ENCODE measurements at regions not wholly inside any gene's neighbourhood (a gene's known extent, or its start where the extent isn't known, plus 50 kb on each side); places are given as distances from the start of the nearest gene placed in this dataset.

DNA sequence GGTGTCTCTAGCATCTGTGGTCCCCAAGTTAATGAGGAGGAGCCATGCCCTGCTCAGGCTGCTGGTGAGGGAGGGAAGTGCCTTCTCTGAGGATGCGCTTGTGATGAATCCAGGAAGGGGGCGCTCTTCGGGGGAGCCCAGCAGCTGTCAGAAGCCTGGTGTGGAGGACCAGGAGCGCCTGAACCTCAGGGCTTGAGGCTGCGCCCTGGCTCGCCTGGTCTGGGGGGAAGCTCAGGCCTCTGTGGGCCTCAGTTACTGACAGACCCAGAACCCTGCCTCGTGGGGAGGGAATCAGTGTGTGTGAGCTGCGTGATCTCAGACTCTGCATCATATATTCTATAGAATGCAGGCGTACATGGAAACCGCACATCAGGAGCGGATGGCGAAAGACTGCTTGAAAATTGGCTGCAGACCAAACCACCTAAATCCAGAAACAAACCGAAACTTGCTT, 126.1 kb downstream of the SEC14L1 start:
- DNase-seq, result no peak

DNA sequence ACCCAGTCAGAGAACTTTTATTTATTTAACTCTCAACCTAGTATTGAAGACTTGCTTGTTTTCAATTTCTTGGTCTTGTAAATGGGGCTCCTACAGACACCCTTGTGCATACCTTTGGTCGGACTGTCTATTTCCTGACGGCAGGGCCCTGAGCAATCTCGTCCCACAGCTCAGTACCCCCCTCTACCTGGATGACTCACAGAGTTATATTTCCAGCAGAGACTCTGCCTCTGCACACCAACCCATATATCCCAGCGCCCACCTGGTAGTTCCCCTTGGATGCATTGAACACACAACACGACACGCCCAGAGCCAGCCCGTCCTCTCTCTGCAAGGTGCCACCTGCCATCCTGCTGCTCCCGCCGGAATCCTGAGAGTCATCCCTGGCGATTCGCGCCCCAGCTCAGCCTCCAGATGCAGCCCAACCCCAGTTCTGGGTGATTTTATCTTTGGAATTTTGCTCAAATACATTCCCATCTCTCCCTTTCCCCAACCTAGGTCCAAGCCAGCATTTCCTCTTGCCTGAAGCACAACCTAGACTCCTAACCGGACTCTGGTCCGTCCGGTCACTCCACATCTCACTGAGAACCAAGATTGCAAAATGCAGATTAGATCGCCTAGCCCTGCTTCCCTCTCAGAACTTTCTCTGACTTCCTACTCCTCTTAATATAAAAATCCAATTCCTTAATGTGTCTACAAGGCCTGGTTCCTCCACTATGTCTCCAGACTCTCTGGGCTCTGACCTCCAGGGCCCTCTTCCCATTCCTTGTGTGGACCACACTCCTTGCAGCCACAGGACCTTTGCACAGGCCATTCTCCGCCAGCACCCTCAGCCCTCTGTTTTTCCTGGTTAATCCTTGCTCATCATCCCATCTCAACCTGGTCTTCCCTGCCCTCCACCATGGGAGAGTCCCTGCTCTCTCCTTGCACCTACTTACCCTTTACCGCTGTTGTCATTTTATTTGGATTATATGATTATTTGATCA, 129.2 kb downstream of the SEC14L1 start:
- no peak for DNase-seq

DNA sequence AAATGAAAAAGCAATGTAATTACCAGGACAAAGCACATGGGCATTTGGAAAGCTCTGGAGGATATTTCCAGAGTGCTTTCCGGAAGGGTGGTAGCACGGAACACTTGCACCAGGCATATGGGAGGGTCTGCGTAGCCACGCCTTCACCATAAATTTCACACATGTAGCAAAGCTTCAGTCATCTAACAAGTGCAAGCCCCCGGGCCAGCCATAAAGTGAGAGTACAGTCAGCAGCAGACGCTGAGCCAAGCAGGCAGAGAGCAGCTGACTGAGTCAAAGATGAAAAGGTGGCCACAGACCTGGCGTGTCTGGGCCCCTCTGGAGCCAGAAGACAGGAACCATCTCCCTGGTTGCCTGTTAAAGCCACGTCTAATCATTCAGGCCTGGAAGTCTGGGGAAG, 130.6 kb downstream of the SEC14L1 start:
- no peak for DNase-seq

DNA sequence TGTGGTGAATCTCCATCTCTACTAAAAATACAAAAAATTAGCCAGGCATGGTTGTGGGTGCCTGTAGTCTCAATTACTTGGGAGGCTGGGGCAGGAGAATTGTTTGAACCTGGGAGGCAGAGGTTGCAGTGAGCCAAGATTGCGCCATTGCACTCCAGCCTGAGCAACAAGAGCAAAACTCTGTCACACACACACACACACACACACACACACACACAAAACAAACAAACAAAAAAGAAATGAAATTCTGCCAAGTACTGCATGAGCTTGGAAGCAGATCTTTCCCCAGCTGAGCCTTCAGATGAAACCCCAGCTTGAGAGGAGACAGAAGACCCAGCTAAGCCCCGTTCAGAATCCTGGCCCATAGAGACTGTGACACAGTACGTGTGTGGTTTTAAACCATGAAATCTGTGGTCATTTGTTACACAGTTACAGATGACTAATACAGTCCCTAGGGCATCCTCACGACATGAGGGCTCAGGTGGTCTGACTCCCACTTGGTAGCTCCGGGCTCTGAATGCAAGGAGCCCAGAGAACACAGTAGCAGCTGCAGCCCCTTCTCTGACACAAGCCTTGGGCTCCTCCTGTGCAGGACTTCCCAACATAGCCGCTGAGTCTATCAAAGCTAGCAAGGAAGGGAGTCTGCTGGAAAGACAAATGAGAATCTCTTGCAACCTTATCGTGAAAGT, 132.8 kb downstream of the SEC14L1 start:
- DNase-seq, result no peak

DNA sequence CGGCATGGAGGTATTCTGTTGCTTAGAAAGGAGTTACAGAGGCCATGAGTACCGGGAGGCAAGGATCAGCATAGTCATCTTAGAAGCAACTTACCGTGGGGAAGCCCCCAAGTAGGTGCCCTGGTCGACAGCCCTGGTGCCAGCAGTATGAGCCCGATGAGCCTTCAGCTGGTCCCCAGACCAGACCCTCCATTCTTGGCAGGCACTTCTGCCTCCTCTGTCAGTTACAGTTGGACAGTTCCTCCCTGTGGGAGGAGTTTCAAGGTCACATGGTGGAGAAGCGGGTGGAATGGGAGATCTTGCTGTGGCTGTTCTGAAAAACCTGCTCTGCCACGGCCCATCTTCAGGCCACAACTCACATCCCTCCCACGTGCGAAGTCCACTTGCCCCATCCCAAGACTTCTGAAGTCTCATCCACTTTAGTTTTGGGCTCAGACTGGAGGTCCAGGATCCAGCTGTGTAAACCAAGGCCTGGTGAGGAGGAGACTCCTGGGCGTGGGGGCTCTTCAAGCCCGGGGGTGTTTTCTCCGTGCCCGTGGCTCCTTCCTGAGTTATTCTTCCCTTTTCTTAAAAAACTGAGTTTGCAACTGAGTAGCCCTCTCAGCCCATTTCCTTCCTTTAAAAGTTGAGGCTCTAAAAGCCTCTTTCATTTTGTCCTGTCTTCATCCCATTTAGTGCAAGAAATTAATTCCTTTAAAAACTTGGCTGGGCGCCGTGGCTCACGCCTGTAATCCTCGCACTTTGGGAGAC, 133.5 kb downstream of the SEC14L1 start:
- no peak for DNase-seq

DNA sequence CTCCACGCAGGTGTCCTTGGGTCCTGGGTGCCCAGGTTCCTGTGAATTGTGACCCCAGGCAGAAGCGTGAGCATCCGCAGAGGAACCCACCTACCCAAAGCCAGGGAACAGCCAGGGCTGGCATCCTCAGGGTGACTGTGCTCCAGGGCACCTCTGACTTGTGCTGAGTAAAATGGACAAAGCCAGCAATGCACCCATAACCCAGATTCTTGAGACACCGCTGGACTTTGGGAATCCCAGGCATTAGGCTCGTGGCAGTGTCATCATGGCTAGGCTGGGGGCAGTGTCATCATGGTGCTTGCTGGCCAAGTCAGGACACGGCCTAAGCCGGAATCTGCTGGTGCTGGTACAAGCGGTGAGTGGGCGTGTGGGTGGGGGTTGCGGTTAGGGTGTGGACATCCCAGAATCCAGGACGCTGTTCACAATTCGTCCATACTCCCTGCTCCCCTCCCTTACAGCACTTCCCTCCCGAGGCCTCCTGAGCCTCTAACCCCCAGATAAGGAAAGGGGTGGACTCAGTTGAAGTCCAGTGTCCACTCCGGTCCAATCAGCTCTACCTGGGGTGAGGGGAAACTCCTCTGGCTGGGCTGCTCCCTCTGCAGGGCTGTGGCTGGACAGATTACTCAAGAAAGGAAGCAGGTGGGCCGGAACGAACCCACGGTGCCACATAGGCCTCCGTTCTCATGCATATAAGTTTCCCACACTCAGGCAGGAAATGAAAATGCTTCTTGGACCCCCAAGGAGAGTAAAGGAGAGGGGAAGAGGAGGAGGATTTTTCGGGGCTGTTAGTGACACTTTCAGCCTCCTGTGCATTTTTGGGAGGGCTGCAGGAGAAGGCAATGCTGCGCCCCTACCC, 138.9 kb downstream of the SEC14L1 start:
- no peak for DNase-seq

DNA sequence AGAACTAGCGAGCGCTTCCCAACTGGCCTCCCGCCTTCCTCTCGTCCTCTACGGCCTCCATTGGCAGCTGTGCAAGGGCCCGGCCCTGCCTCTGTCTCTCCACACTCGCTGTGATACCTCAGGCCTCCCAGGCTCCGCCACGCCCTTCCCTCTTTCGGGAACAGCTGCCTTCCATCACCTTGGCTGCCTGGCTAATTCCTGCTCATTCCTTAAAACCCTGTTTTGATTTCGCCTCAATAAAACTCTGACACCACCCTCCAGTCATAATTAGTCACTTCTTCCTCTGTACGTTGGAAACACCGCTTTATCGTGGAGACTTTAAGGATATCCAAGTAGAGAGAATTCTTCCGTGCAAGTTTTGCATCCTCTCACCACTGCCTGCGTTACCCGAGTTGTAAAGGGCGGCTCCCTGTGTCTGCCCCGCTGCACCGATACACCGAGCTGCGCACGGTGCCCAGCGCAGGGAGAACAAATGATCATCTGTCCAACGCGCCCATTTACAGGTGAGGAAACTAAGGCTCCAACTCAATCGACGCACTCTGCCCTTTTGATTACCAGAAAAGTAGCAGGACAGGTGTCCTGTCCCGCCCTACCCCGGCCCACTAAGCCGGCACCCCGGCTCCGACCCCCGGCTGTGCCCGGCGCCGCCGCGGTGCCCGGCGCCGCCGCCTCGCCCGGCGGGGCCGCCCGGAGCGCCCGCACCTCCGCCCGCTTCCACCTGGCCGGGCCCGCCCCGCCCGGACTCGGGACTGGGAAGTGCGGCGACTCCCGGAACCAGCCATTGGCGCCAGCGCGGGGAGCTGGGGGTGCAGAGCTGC, 139.7 kb downstream of the SEC14L1 start:
- DNase-seq, result peak; percentile 46

DNA sequence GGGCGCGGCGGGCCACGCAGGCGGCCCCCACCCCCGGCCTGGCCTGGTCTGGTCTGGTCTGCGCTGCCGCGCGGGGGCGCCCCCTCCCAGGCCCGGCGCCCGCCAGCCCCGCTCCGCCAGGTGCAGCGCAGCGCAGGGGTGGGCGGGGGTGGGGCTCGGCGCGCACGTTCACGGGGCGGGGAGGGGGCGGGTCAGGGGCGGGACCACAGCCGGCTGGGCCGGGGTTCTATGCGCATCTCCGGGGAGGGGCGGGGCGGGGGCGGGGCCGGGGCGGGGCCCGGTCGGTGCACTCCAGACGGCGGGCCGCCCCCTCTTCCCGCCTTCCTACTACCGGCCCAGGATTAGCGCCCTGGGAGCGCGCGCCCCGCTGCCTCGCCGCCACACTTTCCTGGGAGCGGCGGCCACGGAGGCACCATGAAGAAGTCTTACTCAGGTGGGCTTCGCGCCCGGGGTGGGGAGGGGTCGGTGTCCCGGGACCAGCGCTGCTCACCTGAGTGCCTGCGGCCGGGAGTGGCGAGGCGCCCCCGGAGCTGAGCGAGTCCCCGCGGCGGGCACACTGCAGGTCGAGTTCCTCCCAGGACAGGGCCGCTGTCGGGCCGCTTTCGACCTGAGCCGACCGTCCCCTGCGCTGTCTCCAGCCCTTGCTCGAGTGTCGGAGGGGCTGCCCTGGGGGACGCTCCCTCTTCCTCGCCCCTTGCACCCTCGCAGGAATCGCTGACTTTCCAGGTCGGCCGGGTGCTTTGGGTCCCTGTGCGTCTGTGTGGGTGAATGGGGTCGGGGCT, 140.5 kb downstream of the SEC14L1 start:
- DNase-seq, result peak; percentile 43

DNA sequence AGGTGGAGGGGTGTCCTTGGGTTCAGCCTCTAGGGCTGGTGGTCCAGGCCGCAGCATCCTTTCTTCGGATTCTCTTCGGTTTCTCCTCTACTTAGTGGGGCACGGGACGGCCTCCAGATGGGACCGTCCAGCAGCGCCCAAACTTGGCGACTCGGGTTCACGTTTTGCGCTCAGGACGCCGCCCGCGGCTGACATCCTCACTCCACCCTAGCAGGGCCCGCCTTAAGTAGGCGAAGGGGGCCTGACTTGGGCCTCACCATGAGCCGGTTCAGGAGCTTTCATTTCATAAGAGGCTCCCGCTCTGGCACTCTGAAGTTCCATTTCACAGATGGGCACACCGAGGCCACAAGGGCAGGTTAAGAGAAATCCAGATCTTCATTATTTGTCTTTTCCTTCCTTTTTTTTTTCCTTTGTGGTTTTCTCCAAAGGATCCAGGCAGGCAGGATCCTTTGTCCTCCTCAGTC, 141.2 kb downstream of the SEC14L1 start:
- DNase-seq, result no peak

DNA sequence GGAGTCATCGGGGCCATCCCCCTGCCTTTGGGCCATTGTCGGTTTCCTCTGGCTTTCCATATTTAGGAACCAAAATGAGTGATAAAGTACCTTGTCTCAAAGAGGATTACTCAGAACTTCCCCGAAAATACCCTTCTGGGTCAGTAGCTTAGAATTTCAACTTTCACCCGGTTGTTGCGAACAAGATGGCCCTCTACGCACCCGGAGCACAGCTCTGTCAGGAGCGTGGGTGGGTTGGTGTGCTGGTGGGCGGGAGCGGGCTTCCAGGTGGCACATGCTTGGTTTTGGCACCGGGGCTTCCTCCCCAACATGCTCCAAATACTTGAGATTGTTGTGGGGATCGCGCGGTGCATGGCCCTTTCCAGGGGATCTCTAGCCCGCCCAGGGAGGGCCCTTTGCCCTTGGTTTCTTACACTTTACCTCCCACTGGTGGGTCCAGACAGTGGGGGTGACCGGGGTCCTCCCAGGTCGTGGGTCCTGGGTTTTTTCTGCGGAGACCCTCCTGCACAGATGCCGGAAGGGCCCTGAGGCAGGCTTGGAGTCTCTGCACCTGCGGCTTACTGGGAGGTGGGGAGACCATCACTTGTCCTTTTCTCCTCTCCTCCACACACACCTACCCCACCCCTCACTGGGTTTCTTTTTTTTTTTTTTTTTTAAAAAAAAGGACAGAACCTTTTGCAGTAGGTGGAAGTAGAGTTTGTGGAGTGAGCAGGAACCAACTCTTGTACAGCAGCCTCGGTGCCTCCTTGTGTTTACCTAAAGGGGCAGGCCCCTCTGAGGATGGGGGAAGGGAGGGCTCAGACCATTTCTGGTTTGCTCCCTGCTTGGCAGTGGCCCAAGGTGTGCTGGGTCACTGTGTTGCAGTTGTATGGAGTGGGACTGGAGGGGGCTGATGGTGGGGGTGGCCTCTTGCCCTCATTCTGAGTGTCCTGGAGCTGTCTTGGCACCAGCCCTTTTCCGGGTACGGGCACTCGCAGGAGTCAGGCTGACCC, 142.1 kb downstream of the SEC14L1 start:
- no peak for DNase-seq

DNA sequence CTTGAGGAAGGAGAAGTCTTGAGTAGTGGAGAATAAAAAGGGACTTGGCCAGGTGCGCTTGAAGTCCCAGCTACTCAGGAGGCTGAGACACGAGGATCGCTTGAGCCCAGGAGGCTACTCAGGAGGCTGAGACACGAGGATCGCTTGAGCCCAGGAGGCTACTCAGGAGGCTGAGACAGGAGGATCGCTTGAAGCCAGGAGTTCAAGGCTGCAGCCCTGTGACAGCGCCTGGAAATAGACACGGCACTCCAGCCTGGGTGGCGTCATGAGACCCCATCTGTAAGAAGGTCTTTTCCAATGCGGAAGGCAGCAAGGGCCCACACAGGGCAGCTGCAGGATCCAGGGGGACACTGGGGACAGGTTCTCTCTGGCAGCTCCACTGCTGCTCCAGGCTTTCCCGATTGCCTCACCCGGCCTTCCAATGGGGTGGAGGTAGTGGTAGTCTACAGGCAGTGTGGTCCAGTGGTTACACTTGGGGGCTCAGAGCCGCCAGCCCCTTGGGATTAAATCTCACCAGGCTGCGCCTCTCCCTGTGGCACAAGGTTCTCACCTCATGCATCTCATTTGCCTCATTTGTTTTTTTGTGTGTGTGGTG, 143.4 kb downstream of the SEC14L1 start:
- DNase-seq, result no peak

DNA sequence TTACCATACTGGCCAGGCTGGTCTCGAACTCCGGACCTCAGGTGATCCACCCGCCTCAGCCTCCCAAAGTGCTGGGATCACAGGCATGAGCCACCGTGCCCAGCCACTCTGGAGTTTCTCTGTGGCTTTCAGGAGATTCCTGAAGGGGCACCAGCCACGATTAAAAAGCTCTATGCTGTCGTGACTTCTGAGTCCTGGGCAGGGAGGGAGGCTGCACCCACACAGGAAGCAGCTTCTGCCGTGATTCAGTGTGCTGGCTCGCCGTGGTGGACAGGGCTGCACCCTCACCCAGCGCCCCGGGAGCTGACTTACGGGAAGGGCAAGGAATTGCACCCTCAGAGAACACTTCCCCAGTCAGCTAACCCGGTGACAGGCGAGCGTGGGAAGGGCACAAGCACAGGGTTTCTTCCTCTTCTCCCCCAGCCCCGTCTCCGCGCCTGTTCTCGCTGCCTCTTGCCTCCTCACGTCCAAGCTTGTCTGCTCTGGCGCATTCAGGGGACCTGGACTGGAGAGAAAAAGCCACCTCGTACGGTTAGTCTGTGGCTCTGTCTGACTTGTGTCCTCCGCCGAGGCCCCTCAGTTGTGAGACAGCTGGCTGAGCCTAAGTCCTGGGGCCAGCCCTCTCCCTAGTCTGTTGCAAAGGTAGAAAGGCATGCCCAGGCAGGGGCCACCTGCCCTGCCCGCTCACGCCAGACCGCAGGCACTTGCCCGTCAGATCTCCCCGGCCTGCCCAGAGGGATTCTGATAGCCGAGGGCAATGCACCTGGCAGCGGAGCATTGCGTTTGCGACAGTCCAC, 145.0 kb downstream of the SEC14L1 start:
- no peak for DNase-seq

DNA sequence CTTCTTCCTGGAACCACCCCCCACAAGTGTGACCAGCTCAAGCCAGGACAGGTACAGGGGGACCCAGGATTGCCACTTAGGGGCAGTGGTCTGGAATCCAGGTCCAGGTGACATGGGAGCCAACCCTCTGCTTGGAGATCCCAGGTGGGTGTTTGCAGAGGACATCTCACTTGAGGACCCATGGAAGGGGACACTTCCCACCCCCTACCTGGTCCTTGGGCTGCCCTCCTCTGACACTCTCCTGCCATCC, 145.5 kb downstream of the SEC14L1 start:
- no peak for DNase-seq

DNA sequence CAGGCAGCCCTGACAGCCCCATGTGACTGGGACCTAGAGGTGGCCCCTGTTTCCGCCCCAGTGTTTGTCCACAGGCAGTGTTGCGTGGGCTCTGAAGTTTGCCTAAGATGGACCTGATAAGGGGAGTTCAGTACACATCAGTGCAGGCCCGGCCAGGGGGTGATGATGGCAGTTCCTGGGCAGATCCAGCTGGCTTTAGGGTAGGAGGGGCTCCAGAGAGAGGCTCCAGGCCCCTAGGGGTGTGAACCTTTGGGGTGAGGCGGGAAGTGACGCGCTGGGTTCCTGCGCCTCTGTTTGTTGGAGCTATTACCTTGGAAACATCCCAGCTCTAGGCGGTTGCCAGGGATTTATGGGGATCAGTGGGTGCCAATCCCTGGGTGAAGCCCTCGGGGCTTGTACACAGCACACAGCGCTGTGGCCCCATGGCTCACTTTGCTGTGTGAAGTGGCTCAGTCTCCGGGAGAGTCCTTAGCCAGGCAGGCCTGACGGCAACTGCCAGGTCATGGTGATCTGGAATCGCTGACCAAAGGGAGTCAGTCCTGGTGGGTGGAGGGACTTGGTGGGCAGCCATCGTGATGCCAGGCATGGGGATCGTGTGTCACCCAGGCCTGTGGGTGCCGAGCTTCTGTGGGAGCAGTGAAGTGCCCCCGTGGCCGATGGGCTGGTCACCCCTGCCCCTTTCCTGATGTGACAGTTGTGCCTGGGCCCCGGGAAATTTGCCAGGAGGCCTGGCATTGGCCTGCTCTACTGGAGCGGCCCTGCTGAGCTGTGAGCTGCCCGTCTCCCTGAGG, 146.1 kb downstream of the SEC14L1 start:
- DNase-seq, result no peak

DNA sequence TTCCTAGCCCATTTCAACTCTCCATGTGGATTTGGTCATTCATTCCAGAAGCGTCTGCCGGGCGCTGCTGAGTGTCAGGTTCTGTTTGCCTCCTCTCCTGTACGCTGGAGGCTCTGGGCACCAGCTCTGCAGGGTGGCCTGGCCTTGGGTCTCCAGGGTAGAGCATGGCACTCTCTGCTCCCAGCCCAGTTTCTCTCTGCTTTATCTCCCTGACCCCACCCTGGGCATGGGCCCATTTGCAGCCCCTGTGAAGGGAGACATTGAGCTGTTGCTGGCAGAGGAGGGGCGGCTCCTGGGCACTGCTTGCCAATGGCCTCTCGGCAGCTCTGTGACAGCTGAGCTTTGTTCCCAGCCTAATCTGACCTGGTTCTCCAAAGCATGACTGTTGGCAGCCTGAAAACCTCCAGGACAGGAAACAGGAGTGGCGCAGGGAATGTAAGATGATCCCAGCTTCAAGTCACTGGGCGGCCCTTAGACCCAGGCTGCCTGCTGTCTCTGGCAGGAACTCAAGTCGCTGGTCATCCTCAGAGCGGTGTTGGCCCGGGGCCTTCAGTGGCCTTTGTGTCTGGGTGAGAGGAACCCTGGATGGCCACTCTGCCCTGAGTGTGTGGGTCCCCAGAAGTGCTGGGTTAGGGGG, 146.8 kb downstream of the SEC14L1 start:
- DNase-seq, result no peak

DNA sequence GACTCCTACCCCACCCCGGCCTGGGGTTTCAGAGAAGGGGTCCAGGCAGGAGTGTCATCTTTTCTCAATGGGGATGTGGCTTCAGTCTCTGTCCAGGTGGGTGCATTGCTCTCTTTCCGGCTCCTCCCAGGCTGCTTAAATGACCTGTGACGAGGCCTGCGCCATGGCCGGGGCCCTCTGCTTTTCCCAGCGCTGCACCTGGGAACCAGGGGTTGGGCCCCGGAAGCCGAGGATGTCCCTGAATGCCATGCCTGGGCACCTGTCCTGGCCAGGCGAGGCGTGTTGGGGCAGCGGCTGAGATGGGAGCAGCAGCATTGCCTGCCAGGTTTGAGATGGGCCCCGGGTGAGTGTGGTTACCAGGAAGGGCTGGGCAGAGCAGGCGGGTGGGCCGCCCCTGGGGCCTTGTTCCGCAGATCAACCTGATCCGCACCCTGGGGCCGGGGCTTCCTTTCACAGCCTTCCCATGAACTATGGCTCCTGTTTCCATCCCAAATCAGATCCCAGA, 147.4 kb downstream of the SEC14L1 start:
- DNase-seq, result no peak

All from NCI-H1048 (cell line).